ENCODE measurements at regions not wholly inside any gene's neighbourhood (a gene's known extent, or its start where the extent isn't known, plus 50 kb on each side); places are given as distances from the start of the nearest gene placed in this dataset.

DNA sequence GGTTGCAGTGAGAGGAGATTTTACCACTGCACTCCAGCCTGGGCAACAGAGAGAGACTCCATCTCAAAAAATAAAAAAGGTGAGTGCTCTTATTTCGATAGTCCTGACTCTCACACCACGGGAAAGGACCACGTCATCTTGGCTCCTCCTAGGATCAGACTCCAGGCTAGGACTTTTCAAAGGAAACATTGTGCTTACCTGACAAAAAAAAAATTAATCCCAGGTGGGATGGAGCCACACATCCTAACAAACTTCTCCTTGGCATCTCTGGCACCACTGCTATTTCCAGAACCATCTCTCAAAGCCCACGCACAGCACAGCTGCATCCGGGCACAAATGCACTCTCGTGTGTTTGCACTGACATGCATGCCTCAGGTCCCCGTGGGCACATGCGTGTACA lies 262.4 kb downstream of the ENGASE start:
- no peaks in the 10 kb centered on the region for H3K27me3 Mint-ChIP-seq (ENCODE audit: low read depth)

DNA sequence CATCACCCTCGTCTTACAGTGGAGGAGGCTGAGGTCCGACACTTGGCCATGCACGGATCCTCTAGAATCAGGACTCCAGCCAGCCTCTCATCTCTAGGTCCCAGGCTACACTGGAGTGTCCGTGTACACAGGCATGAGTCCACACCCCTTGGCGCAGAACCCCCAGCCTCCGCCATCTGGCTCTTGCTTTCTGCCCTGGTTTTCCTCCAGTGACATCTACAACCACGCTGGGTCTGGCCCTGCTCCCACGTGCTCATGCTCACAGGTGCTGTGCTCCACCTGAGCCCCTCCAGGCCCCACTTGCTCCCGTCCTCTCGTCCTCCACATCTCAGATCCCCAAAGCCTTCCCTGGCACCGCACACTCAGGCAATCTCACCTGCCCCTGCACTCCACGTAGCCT lies 260.8 kb downstream of the ENGASE start:
- Mint-ChIP-seq H3K36me3 (ENCODE audit: low read depth) (no peaks in the 10 kb centered on the region), H3K27me3 (ENCODE audit: low read depth) (no peaks in the 10 kb centered on the region), H3K27ac (no peak overlapping the region), H3K4me1 (ENCODE audit: low read depth) (no peaks in the 10 kb centered on the region), H3K4me3 (no peak overlapping the region), H3K9me3 (ENCODE audit: insufficient read depth) (no peaks in the 10 kb centered on the region)
- DNase-seq (no peak), ATAC-seq (no peak)
- ChIA-PET POLR2A (no interaction called here), CTCF (no interaction called here)

More for the DNA sequence above, 262.4 kb downstream of the ENGASE start:
- ATAC-seq (no peak), DNase-seq (no peak)
- Mint-ChIP-seq H3K4me1 (ENCODE audit: low read depth) (no peaks in the 10 kb centered on the region), H3K36me3 (ENCODE audit: low read depth) (no peaks in the 10 kb centered on the region), H3K4me3 (no peak overlapping the region), H3K9me3 (ENCODE audit: insufficient read depth) (no peaks in the 10 kb centered on the region), H3K27ac (no peak overlapping the region)
- POLR2A ChIA-PET, result no interaction called here
- CTCF ChIA-PET, result no interaction called here

DNA sequence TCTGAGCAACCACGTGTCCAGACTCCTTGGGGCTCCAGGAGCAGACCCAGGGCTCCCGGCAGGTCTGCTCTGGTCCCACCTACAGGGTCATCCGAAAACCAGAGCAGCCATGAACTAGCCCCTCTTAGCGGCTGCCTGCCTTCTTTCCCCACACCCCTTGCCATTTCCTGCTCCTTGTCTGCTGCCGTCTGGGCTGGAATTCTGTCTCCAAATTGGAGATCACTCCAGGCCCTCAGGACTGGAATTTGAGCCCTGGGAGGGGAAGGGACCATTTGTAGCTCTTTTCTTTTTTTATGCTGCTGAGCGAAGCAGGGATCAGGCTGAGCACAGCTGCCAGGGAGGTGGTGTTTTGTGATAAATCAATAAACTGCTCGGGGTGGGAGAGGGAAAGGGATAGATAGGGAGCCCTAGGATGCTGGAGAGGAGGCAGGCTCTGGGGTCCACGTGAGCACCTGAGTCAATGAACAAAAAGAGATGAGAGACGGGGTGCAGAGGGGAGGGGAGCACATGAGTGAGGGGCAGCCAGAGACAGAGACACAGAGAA lies 257.5 kb downstream of the ENGASE start:
- H3K27me3 Mint-ChIP-seq (ENCODE audit: low read depth), result no peaks in the 10 kb centered on the region
- H3K9me3 Mint-ChIP-seq (ENCODE audit: insufficient read depth), result no peaks in the 10 kb centered on the region
- ChIA-PET POLR2A (no interaction called here), CTCF (no interaction called here)
- no peaks in the 10 kb centered on the region for H3K36me3 Mint-ChIP-seq (ENCODE audit: low read depth)
- no peak overlapping the region for H3K27ac Mint-ChIP-seq
- H3K4me3 Mint-ChIP-seq, result no peak overlapping the region
- no peaks in the 10 kb centered on the region for H3K4me1 Mint-ChIP-seq (ENCODE audit: low read depth)
- no peak for DNase-seq
- no peak for ATAC-seq

DNA sequence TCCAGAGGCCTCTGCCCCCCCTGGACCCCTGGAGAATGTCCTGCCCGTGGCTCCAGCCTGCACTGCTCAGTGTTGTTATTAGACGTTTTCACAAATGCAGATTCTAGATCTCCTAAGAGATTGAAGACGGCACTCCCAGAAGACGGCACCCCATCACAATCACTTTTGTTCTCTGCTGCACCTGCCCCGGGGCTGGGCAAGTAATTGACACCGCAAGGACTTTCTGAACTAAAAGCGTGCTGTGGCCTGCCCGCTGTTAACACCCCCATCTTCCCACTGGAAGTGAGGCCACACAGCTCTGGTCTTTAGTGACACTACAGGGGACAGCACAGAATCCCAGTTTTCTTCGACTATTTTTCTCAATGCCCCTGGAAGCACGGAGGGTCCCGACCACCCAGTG lies 256.9 kb downstream of the ENGASE start:
- H3K27me3 Mint-ChIP-seq (ENCODE audit: low read depth), result no peaks in the 10 kb centered on the region

DNA sequence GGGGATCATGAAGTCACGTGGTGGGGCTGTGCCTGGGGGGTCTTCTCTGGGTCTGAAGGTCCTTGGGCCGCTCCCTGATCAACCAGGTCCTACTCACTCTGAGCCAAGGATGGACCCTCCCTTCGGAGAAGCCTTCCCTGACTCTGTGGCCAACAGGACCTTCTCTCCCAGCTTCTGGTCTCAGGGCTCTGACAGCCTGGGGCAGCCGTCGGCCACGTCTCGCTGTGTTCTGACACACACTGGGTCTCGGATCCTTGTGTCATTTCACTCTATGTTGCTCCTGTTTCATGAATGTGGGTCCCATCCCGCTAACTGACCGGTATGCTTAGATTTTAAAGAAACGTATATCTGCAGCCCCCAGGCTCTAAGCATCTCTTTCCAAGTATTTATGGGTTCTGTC lies 256.1 kb downstream of the ENGASE start:
- ChIA-PET CTCF (no interaction called here), POLR2A (no interaction called here)
- no peak overlapping the region for H3K4me3 Mint-ChIP-seq
- H3K9me3 Mint-ChIP-seq (ENCODE audit: insufficient read depth), result no peaks in the 10 kb centered on the region
- H3K27me3 Mint-ChIP-seq (ENCODE audit: low read depth), result no peaks in the 10 kb centered on the region
- H3K27ac Mint-ChIP-seq, result no peak overlapping the region
- DNase-seq (no peak), ATAC-seq (no peak)
- no peaks in the 10 kb centered on the region for H3K4me1 Mint-ChIP-seq (ENCODE audit: low read depth)
- H3K36me3 Mint-ChIP-seq (ENCODE audit: low read depth), result no peaks in the 10 kb centered on the region

More for the DNA sequence above, 256.9 kb downstream of the ENGASE start:
- H3K4me3 Mint-ChIP-seq, result no peak overlapping the region
- H3K36me3 Mint-ChIP-seq (ENCODE audit: low read depth), result no peaks in the 10 kb centered on the region
- DNase-seq (no peak), ATAC-seq (no peak)
- no peaks in the 10 kb centered on the region for H3K9me3 Mint-ChIP-seq (ENCODE audit: insufficient read depth)
- POLR2A ChIA-PET, result no interaction called here
- H3K27ac Mint-ChIP-seq, result no peak overlapping the region
- CTCF ChIA-PET, result no interaction called here
- H3K4me1 Mint-ChIP-seq (ENCODE audit: low read depth), result no peaks in the 10 kb centered on the region

DNA sequence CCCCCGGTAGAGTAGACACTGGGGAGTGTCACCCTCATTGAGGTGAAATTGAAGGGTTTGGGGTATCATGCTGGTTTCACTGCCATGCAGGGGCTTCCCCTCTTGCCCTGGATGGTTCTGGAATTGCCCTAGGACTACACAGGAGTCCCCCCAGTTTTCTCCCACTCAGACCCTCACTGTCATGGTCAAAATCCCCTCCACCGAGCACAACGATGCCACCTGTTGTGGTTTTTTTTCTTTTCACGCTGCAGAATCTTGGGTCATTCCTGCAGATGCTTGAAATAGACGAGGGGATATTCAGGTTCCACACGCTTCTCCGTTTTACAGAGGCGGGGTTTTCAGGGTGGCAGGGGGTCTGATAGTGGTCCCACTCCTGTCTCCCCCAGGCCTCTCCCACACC lies 255.6 kb downstream of the ENGASE start:
- no peaks in the 10 kb centered on the region for H3K4me1 Mint-ChIP-seq (ENCODE audit: low read depth)
- ChIA-PET POLR2A (no interaction called here), CTCF (no interaction called here)
- H3K4me3 Mint-ChIP-seq, result no peak overlapping the region
- H3K36me3 Mint-ChIP-seq (ENCODE audit: low read depth), result no peaks in the 10 kb centered on the region
- H3K27me3 Mint-ChIP-seq (ENCODE audit: low read depth), result no peaks in the 10 kb centered on the region
- H3K9me3 Mint-ChIP-seq (ENCODE audit: insufficient read depth), result no peaks in the 10 kb centered on the region
- no peak for DNase-seq
- no peak overlapping the region for H3K27ac Mint-ChIP-seq
- ATAC-seq, result no peak

DNA sequence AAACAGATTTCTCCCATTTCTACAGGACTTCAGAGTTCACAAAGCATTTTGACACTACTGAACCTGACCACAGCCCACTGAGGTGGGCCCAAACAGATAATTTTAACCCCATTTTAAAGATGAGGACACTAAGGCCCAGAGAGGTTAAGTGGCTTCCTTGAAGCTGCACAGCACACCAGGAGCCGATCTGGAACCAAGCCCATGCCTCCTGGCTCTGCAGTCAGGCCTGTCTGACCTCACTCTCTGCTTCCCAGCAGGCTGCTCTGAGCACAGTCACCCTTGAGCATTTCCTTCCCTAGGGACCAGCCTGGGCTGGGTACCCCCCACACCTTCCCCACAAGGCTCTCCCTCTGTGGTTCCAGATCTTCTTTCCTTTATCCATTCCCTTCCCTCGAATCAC lies 252.2 kb downstream of the ENGASE start:
- ChIA-PET POLR2A (no interaction called here), CTCF (interaction anchor here (1.8 kb wide), 1 partner anchor 74 kb away, joined by 6 read pairs; no protein-coding TSS in a partner anchor)
- no peak for ATAC-seq
- Mint-ChIP-seq H3K27ac (no peak overlapping the region), H3K27me3 (ENCODE audit: low read depth) (no peaks in the 10 kb centered on the region), H3K9me3 (ENCODE audit: insufficient read depth) (no peaks in the 10 kb centered on the region), H3K4me1 (ENCODE audit: low read depth) (no peaks in the 10 kb centered on the region), H3K4me3 (no peak overlapping the region), H3K36me3 (ENCODE audit: low read depth) (no peaks in the 10 kb centered on the region)
- no peak for DNase-seq

DNA sequence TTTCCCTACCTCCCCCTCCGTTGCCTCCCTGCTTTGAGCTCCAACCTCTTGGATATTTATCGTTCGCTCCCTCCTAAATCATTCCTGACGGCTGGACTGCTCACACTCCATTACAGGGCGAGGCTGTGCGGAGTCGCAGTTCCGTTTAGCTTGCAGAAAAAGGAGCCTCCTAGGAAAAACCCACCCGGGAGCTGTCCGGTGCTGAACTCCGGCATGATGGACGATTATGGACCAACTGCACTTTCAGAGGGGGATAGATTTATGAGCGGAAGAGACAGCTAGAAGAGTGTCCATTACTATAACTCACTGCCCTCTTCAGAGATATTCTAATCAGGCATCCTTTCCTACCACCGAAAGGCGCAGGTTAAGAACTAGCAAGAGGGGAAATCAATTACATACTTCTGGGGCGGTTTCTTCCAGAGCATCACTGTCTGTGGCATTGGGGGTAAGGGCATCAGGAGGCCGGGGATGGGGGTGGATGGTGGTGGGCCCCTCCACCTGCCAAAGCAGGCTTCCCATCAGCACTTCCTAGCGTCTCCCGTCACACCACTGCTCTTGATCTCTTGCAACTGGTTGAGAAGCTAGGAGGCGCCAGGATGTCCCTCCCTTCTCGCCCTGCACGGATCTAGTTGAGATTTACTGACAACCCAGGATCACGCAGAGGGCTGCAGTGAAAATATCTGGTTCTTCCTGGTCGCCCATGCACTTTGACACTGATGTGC lies 251.2 kb downstream of the ENGASE start:
- POLR2A ChIA-PET, result no interaction called here
- no peaks in the 10 kb centered on the region for H3K4me1 Mint-ChIP-seq (ENCODE audit: low read depth)
- DNase-seq, result no peak

DNA sequence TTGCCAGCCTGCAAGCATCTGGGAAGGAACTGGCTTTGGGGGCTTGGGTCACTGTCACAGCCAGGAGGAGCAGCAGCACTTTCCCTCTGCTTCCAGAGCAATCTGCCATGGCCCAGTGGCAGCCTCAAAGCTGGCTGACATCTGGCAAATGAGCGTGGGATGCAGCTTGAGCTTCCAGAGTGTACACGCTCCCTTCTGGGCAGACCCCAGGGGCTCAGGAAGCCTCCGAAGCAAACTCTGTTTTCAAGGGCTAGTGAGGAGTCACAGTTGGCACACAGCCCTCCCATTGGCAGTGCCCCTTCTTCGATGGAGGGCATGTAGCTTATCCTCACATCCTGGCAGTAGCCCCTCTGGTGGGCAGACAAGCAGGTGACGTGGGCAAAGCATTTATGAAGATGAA lies 249.6 kb downstream of the ENGASE start:
- Mint-ChIP-seq H3K27ac (no peak overlapping the region), H3K4me3 (no peak overlapping the region), H3K4me1 (ENCODE audit: low read depth) (no peaks in the 10 kb centered on the region), H3K36me3 (ENCODE audit: low read depth) (no peaks in the 10 kb centered on the region), H3K9me3 (ENCODE audit: insufficient read depth) (no peaks in the 10 kb centered on the region), H3K27me3 (ENCODE audit: low read depth) (no peaks in the 10 kb centered on the region)
- CTCF ChIA-PET, result no interaction called here
- POLR2A ChIA-PET, result no interaction called here
- ATAC-seq, result no peak
- DNase-seq, result no peak

More for the DNA sequence above, 251.2 kb downstream of the ENGASE start:
- no peak for ATAC-seq
- no peak overlapping the region for H3K27ac Mint-ChIP-seq
- H3K9me3 Mint-ChIP-seq (ENCODE audit: insufficient read depth), result no peaks in the 10 kb centered on the region
- H3K36me3 Mint-ChIP-seq (ENCODE audit: low read depth), result no peaks in the 10 kb centered on the region
- H3K27me3 Mint-ChIP-seq (ENCODE audit: low read depth), result no peaks in the 10 kb centered on the region
- CTCF ChIA-PET, result interaction anchor here (1.8 kb wide), 1 partner anchor 75 kb away, joined by 6 read pairs; no protein-coding TSS in a partner anchor
- no peak overlapping the region for H3K4me3 Mint-ChIP-seq

DNA sequence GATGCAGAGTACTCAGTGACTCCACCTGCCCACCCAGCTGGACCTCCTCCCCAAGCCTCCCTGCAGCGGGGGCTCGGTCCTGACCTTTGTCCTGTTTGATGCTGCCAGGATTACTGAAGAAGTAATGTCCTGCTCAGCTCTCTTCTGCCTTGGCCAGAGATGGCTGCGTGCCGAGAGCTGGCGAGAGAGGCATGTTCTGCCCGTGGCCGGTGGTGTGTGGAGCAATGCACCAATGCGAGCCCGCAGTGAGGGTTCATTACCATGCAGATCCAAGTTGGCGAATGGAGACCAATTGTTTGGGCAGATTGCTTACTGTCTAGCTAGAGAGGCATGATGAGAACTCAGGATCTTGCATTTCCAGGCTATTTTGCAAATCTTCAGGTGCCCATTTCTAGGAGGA lies 248.9 kb downstream of the ENGASE start:
- no peaks in the 10 kb centered on the region for H3K9me3 Mint-ChIP-seq (ENCODE audit: insufficient read depth)
- ATAC-seq (no peak), DNase-seq (no peak)
- no peak overlapping the region for H3K4me3 Mint-ChIP-seq
- CTCF ChIA-PET, result no interaction called here
- POLR2A ChIA-PET, result no interaction called here
- no peaks in the 10 kb centered on the region for H3K36me3 Mint-ChIP-seq (ENCODE audit: low read depth)
- no peaks in the 10 kb centered on the region for H3K27me3 Mint-ChIP-seq (ENCODE audit: low read depth)
- no peaks in the 10 kb centered on the region for H3K4me1 Mint-ChIP-seq (ENCODE audit: low read depth)
- H3K27ac Mint-ChIP-seq, result no peak overlapping the region

DNA sequence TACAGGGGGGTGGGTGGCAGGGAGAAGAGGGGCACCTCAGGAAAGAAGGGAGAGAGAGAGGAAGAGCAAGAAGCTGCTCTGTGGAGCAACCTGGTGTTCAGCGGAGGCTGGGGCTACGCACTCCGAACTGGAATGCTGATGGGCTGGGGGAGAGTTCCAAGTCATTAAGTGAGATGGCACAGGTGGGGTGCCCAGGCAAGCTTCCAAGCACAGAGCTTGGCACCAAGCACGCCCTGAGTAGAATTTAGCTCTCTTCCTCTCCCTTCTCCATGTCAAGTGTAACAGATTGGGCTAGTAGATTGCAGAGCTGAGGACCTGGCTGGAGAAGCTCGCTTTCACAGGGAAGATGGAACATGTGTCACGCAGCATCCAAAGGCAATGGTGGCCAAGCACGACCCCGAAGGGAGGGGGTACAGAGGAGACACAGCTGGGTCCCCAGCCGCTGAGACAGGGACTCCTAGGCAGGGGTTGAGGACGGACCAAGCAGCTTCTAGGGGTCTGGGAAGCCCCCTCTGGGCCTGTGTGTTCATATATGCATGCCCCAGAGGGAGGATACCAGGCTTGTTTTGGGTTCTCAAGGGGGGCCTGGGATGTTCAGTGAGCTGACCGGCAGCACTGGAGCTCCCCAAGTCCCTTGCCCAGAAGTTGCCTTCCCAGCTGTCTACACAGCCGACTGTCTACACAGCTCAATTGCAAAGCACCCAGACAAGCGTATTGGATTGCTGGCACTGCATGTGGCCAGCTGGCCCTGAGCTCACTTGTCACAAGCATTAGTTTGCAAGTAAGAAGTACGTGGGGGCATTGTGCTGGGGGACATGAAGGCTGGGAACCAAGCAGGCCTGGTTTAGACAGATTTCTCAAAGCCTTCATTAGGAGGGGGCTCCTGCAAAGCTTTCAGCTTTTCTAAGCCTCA lies 247.8 kb downstream of the ENGASE start:
- ChIA-PET POLR2A (interaction anchor here (0.6 to 1.3 kb wide), 2 partner anchors 85 to 741 kb away, joined by 3 read pairs; no protein-coding TSS in a partner anchor), CTCF (no interaction called here)
- Mint-ChIP-seq H3K27ac (no peak overlapping the region), H3K36me3 (ENCODE audit: low read depth) (no peaks in the 10 kb centered on the region), H3K9me3 (ENCODE audit: insufficient read depth) (no peaks in the 10 kb centered on the region), H3K27me3 (ENCODE audit: low read depth) (no peaks in the 10 kb centered on the region), H3K4me3 (no peak overlapping the region), H3K4me1 (ENCODE audit: low read depth) (no peaks in the 10 kb centered on the region)
- DNase-seq, result no peak
- no peak for ATAC-seq

DNA sequence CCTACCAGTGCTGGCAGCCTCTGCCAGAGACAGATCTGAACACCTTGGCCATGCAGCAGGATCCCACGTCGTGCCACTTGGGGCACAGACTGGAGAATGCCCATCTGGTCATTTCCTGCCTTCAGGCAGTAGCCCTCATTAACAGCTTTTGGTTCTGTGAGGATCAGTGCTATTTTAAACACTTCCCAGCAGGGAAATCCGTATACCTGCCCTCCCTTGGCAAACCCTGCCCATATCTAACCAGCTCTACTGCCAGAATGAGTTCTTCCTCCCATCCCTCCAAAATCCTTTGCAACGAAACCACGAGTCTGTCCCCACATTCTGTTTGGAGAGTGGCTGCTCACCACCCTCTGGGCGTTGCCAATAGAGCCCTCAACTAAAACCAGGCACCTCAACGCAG lies 245.7 kb downstream of the ENGASE start:
- POLR2A ChIA-PET, result no interaction called here
- Mint-ChIP-seq H3K36me3 (ENCODE audit: low read depth) (no peaks in the 10 kb centered on the region), H3K4me3 (no peak overlapping the region), H3K27me3 (ENCODE audit: low read depth) (peaks cover 12% of the 10 kb centered on the region), H3K9me3 (ENCODE audit: insufficient read depth) (no peaks in the 10 kb centered on the region), H3K4me1 (ENCODE audit: low read depth) (no peaks in the 10 kb centered on the region), H3K27ac (no peak overlapping the region)
- no peak for ATAC-seq
- CTCF ChIA-PET, result no interaction called here
- no peak for DNase-seq

Data from activated CD8-positive, alpha-beta T cell treated with anti-CD3 and anti-CD28 coated beads, Interleukin-2, amount 10 ng/mL, durations not matched to agents 7 days and 5 days (primary cell).